Parathyroid adenoma (tissue), 2 donors: ENCODE measurements at regions not wholly inside any gene's neighbourhood (a gene's known extent, or its start where the extent isn't known, plus 50 kb on each side); places are given as distances from the start of the nearest gene placed in this dataset.

Source experiments
- H2AFZ ChIP-seq: fragments of 300-600 bp; sonication (generic); one replicate; pipeline ENCODE4 v1.7.0; 2017; ENCODE audit warnings: antibody characterized with exemption, mild to moderate bottlenecking
- H3K27ac ChIP-seq: fragments of 300-600 bp; sonication (generic); one replicate; pipeline ENCODE4 v1.7.0; 2017
- H3K27me3 ChIP-seq: fragments of 300-600 bp; sonication (generic); one replicate; pipeline ENCODE4 v1.7.0; 2017; ENCODE audit warnings: low read length; ENCODE audit not compliant: control insufficient read depth, insufficient read depth
- H3K36me3 ChIP-seq: fragments of 300-600 bp; sonication (generic); one replicate; pipeline ENCODE4 v1.7.0; 2017; ENCODE audit warnings: low read length; ENCODE audit not compliant: control insufficient read depth, insufficient read depth
- H3K4me1 ChIP-seq: fragments of 300-600 bp; sonication (generic); one replicate; pipeline ENCODE4 v1.7.0; 2017; ENCODE audit warnings: control low read depth
- H3K4me2 ChIP-seq: fragments of 300-600 bp; sonication (generic); one replicate; pipeline ENCODE4 v1.7.0; 2017; ENCODE audit warnings: low read length
- H3K4me3 ChIP-seq: fragments of 300-600 bp; sonication (generic); one replicate; pipeline ENCODE4 v1.7.0; 2017; ENCODE audit warnings: low read depth, low read length
- H3K79me2 ChIP-seq: fragments of 300-600 bp; sonication (generic); one replicate; pipeline ENCODE4 v1.7.0; 2017; ENCODE audit warnings: control low read depth
- H3K9ac ChIP-seq: fragments of 300-600 bp; sonication (generic); one replicate; pipeline ENCODE4 v1.7.0; 2017; ENCODE audit warnings: mild to moderate bottlenecking
- H3K9me3 ChIP-seq: fragments of 300-600 bp; sonication (generic); one replicate; pipeline ENCODE4 v1.7.0; 2017; ENCODE audit warnings: low read length; ENCODE audit not compliant: control insufficient read depth
- TF ChIP-seq, protein P1 (sequence below): fragments of 300-600 bp; sonication (generic); IDR thresholded peaks from one replicate; pipeline ENCODE4 v1.7.0; 2017; ENCODE audit warnings: antibody characterized with exemption, mild to moderate bottlenecking
- donor health status: primary hyperparathyroidism.

GRCh38 chr4:111814961-111815360, 330.3 kb upstream of the FAM241A start:
- Histone ChIP-seq H3K9ac (no peak overlapping the region), H3K36me3 (no peaks in the 10 kb centered on the region), H3K27me3 (no peaks in the 10 kb centered on the region), H3K9me3 (no peaks in the 10 kb centered on the region), H3K79me2 (no peaks in the 10 kb centered on the region), H3K4me3 (no peak overlapping the region), H2AFZ (no peak overlapping the region), H3K27ac (no peak overlapping the region), H3K4me2 (no peak overlapping the region), H3K4me1 (no peaks in the 10 kb centered on the region)
- TF ChIP-seq, protein P1, sequence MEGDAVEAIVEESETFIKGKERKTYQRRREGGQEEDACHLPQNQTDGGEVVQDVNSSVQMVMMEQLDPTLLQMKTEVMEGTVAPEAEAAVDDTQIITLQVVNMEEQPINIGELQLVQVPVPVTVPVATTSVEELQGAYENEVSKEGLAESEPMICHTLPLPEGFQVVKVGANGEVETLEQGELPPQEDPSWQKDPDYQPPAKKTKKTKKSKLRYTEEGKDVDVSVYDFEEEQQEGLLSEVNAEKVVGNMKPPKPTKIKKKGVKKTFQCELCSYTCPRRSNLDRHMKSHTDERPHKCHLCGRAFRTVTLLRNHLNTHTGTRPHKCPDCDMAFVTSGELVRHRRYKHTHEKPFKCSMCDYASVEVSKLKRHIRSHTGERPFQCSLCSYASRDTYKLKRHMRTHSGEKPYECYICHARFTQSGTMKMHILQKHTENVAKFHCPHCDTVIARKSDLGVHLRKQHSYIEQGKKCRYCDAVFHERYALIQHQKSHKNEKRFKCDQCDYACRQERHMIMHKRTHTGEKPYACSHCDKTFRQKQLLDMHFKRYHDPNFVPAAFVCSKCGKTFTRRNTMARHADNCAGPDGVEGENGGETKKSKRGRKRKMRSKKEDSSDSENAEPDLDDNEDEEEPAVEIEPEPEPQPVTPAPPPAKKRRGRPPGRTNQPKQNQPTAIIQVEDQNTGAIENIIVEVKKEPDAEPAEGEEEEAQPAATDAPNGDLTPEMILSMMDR: no peak

DNA sequence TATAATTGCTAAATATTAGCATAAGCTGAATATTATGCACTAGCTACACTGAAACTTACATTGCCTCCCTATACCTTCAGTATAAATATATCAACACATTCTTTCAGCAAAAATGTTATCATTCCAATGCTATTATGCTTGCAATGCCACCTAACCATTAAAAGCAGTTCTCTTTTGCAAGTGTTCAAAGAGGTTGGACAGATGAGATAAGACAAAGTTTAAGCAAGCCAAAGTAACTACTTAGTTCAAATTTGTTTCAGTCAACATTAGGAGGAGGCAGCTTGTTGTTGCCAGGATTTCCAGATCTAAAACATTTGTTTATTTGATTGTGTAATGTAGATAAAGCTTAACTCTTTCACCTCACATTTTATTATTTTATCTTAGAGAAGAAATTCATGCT, 323.9 kb upstream of the FAM241A start:
- TF ChIP-seq, protein P1: no peak
- no peaks in the 10 kb centered on the region for H3K36me3 ChIP-seq
- no peak overlapping the region for H3K4me2 ChIP-seq
- no peaks in the 10 kb centered on the region for H3K27me3 ChIP-seq
- H3K4me1 ChIP-seq: no peaks in the 10 kb centered on the region
- H3K9me3 ChIP-seq: no peaks in the 10 kb centered on the region
- H3K27ac ChIP-seq: no peak overlapping the region
- no peaks in the 10 kb centered on the region for H3K79me2 ChIP-seq
- no peak overlapping the region for H2AFZ ChIP-seq
- H3K9ac ChIP-seq: no peak overlapping the region
- H3K4me3 ChIP-seq: no peak overlapping the region

DNA sequence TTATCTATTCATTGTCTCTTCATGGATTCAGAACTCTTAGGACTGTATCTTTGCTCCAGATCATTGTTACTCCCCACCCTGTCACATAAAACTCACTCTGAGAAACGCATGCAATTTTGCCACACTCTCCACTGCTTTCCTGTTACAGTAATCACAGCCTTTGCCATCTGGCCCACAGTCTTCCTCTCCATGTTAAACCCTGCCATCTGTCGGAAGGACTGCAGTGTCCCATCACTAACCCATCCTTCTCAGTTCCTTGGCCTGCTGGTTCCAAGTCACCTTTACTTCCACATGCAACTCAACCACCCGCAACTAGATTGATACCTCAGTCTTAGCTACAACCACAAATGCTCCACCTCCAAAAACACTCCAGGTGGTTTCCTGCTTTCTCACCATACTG, 308.7 kb upstream of the FAM241A start:
- H3K4me2 ChIP-seq: no peak overlapping the region

DNA sequence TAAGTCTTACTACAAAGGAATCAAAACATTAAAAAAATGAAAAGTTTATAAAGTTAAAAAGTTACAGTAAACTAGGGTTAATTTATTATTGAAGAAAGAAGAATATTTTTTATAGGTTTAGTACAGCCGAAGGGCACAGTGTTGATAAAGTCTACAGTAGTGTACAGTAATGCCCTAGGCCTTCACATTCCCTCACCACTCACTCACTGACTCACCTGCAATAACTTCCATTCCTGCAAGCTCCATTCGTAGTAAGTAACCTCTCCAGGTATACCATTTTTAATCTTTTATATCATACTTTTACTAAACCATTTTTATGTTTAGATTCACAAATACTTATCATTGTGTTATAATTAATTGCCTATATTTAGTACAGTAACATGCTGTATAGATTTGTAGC, 307.5 kb upstream of the FAM241A start:
- TF ChIP-seq, protein P1: no peak
- Histone ChIP-seq H3K79me2 (no peaks in the 10 kb centered on the region), H3K27ac (no peak overlapping the region), H3K27me3 (no peaks in the 10 kb centered on the region), H3K4me3 (no peak overlapping the region), H3K9me3 (no peaks in the 10 kb centered on the region), H3K9ac (no peak overlapping the region), H2AFZ (no peak overlapping the region), H3K4me2 (no peak overlapping the region), H3K4me1 (no peaks in the 10 kb centered on the region), H3K36me3 (no peaks in the 10 kb centered on the region)

More for the DNA sequence above, 308.7 kb upstream of the FAM241A start:
- H3K4me3 ChIP-seq: no peak overlapping the region
- H2AFZ ChIP-seq: no peak overlapping the region
- no peaks in the 10 kb centered on the region for H3K36me3 ChIP-seq
- no peak overlapping the region for H3K9ac ChIP-seq
- H3K9me3 ChIP-seq: no peaks in the 10 kb centered on the region
- H3K27me3 ChIP-seq: no peaks in the 10 kb centered on the region
- TF ChIP-seq, protein P1: no peak
- H3K27ac ChIP-seq: no peak overlapping the region
- H3K79me2 ChIP-seq: no peaks in the 10 kb centered on the region
- no peaks in the 10 kb centered on the region for H3K4me1 ChIP-seq

- Histone ChIP-seq H3K27me3 (no peaks in the 10 kb centered on the region), H3K36me3 (no peaks in the 10 kb centered on the region), H3K79me2 (no peaks in the 10 kb centered on the region), H3K9me3 (no peaks in the 10 kb centered on the region), H3K4me2 (no peak overlapping the region), H3K9ac (no peak overlapping the region), H3K27ac (no peak overlapping the region), H2AFZ (no peak overlapping the region), H3K4me3 (no peak overlapping the region), H3K4me1 (no peaks in the 10 kb centered on the region)
- TF ChIP-seq, protein P1: no peak
Observed at GRCh38 chr4:111838406-111838930, 306.8 kb upstream of the FAM241A start.
